ENCODE measurements at regions not wholly inside any gene's neighbourhood (a gene's known extent, or its start where the extent isn't known, plus 50 kb on each side); places are given as distances from the start of the nearest gene placed in this dataset.

DNA sequence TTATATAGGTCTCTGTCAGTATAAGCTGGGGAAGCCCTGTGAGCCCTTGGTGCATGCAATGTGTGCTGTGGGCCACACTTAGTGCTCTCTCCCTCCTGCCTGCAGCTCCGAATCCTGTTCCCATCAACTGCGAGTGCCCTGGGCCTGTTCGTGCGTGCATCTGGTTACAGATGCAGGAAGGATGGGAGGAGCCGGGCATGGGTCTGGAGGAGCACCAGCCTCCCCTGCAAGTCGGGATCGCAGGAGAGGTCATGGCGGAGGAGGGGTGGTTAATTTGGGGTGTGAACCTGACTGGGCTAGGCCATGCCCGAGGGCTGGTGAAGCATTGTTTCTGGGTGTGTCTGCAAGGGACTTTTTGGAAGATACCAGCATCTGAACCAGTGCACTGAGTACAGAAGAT is 274.6 kb upstream of the IRX4 start:
- Histone ChIP-seq H3K27me3 (ENCODE audit: low read depth) (no peaks in the 10 kb centered on the region), H3K4me1 (no peaks in the 10 kb centered on the region), H3K36me3 (no peaks in the 10 kb centered on the region), H3K4me3 (no peak overlapping the region), H3K9me3 (replicated peaks) (no peaks in the 10 kb centered on the region), H3K27ac (replicated peaks) (no peak overlapping the region)
- TF ChIP-seq, protein P1, sequence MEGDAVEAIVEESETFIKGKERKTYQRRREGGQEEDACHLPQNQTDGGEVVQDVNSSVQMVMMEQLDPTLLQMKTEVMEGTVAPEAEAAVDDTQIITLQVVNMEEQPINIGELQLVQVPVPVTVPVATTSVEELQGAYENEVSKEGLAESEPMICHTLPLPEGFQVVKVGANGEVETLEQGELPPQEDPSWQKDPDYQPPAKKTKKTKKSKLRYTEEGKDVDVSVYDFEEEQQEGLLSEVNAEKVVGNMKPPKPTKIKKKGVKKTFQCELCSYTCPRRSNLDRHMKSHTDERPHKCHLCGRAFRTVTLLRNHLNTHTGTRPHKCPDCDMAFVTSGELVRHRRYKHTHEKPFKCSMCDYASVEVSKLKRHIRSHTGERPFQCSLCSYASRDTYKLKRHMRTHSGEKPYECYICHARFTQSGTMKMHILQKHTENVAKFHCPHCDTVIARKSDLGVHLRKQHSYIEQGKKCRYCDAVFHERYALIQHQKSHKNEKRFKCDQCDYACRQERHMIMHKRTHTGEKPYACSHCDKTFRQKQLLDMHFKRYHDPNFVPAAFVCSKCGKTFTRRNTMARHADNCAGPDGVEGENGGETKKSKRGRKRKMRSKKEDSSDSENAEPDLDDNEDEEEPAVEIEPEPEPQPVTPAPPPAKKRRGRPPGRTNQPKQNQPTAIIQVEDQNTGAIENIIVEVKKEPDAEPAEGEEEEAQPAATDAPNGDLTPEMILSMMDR (IDR thresholded peaks at IDR 0.05; ENCODE audit: borderline replicate concordance) = no peak
- no peak for DNase-seq
- intact Hi-C loops (cut with micrococcal nuclease) = no loop called here

DNA sequence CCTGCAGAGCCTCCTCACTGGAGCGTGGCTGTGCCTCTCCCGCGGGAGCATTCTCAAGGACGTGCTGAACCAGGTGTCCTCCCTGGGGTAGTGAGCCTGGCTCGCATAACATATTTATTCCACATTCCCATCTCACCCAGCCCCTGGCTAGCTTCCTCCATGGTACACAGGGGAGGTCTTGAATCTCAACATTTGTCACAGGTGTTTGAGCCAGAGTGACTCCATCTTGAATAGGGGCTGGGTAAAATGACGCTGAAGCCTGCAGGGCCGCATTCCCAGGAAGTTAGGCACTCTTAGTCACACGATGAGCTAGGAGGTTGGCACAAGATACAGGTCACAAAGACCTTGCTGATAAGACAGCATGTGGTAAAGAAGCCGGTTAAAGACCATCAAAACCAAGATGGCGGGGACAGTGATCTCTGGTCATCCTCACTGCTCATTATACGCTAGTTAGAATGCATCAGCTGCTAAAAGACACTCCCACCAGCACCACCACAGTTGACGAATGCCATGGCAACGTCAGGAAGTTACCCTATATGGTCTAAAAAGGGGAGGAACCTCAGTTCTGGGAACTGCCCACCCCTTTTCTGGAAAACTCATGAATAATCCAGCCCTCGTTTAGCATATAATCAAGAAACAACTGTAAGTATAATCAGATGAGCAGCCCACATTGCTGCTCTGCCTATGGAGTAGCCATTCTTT is 273.8 kb upstream of the IRX4 start:
- no peak for DNase-seq
- no peak overlapping the region for H3K4me3 ChIP-seq

GRCh38 chr5:2155556-2155955 is 272.8 kb upstream of the IRX4 start:
- peaks cover 13% of the 10 kb centered on the region for H3K27me3 ChIP-seq (ENCODE audit: low read depth)
- no peak for DNase-seq
- no peaks in the 10 kb centered on the region for H3K9me3 ChIP-seq (replicated peaks)
- no peak overlapping the region for H3K4me3 ChIP-seq
- intact Hi-C loops (cut with micrococcal nuclease) = no loop called here
- H3K36me3 ChIP-seq = no peaks in the 10 kb centered on the region
- no peak overlapping the region for H3K27ac ChIP-seq (replicated peaks)
- H3K4me1 ChIP-seq = no peaks in the 10 kb centered on the region
- TF ChIP-seq, protein P1 (IDR thresholded peaks at IDR 0.05; ENCODE audit: borderline replicate concordance) = no peak

More for the DNA sequence above, 273.8 kb upstream of the IRX4 start:
- Histone ChIP-seq H3K9me3 (replicated peaks) (no peaks in the 10 kb centered on the region), H3K27ac (replicated peaks) (no peak overlapping the region), H3K4me1 (no peaks in the 10 kb centered on the region), H3K36me3 (no peaks in the 10 kb centered on the region), H3K27me3 (ENCODE audit: low read depth) (peaks cover 4% of the 10 kb centered on the region)
- intact Hi-C loops (cut with micrococcal nuclease) = no loop called here
- TF ChIP-seq, protein P1 (IDR thresholded peaks at IDR 0.05; ENCODE audit: borderline replicate concordance) = no peak

DNA sequence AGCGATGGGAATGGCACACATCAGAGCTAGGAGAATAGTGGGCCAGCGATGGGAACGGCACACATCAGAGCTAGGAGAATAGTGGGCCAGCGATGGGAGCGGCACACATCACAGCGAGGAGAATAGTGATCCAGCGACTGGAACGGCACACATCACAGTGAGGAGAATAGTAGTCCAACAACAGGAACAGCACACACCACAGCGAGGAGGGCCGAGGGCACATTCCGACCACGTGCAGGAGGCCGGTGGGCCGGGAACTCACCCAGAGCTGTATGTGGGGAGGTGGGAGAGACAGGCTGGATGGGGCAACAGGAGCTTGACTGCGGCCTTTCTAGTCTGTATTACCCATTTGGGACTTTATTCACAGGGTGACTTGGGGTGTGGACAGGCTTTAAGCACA is 271.1 kb upstream of the IRX4 start:
- no peak overlapping the region for H3K4me3 ChIP-seq
- intact Hi-C loops (cut with micrococcal nuclease) = no loop called here
- no peak for DNase-seq
- H3K27ac ChIP-seq (replicated peaks) = no peak overlapping the region
- no peaks in the 10 kb centered on the region for H3K36me3 ChIP-seq
- TF ChIP-seq, protein P1 (IDR thresholded peaks at IDR 0.05; ENCODE audit: borderline replicate concordance) = no peak
- no peaks in the 10 kb centered on the region for H3K4me1 ChIP-seq
- peaks cover 22% of the 10 kb centered on the region for H3K27me3 ChIP-seq (ENCODE audit: low read depth)
- H3K9me3 ChIP-seq (replicated peaks) = no peaks in the 10 kb centered on the region

DNA sequence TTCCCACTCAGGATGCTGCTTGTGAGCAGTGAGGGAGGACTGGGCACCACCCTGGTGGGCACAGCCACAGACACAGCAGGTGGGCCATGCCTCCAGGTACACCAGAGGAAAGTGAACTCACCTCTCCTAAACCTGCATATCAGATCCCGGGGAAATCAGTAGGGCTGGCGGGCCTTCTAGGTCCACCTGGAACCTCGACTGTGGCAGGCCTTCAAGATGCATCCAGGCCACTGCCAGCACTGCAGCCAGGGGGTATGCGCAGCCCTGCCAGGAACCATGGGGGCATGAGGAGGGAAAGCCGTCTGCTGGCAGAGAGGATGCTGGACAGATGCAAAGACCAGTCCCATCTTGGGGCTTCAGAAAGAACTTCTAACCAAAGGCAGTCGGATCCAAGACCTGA is 270.6 kb upstream of the IRX4 start:
- DNase-seq = no peak
- intact Hi-C loops (cut with micrococcal nuclease) = no loop called here
- Histone ChIP-seq H3K4me3 (no peak overlapping the region), H3K4me1 (no peaks in the 10 kb centered on the region), H3K27me3 (ENCODE audit: low read depth) (peaks cover 22% of the 10 kb centered on the region), H3K27ac (replicated peaks) (no peak overlapping the region), H3K36me3 (no peaks in the 10 kb centered on the region), H3K9me3 (replicated peaks) (no peaks in the 10 kb centered on the region)
- TF ChIP-seq, protein P1 (IDR thresholded peaks at IDR 0.05; ENCODE audit: borderline replicate concordance) = no peak

Measured in left ventricle myocardium inferior (tissue), 1 donor.